ENCODE measurements at regions not wholly inside any gene's neighbourhood (a gene's known extent, or its start where the extent isn't known, plus 50 kb on each side); places are given as distances from the start of the nearest gene placed in this dataset.
A peak's percentile ranks its signal among the peaks of the same experiment; 100 is the strongest.
"Not testable (repeated sequence)": the region's sequence is repeated elsewhere in the genome, so short reads cannot be mapped to it uniquely, and the experiment has no call there.

DNA sequence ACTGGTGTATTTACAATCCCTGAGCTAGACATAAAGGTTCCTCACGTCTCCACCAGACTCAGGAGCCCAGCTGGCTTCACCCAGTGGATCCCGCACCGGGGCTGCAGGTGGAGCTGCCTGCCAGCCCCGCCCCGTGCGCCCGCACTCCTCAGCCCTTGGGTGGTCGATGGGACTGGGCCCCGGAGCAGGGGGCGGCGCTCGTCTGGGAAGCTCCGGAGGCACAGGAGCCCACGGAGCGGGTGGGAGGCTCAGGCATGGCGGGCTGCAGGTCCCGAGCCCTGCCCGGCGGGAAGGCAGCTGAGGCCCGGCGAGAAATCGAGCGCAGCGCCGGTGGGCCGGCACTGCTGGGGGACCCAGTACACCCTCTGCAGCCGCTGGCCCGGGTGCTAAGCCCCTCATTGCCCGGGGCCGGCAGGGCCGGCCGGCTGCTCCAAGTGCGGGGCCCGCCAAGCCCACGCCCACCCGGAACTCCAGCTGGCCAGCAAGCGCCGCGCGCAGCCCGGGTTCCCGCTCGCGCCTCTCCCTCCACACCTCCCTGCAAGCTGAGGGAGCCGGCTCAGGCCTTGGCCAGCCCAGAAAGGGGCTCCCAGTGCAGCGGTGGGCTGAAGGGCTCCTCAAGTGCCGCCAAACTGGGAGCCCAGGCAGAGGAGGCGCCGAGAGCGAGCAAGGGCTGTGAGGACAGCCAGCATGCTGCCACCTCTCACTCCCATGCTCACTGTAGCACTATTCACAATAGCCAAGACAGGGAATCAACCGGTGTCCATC, 79.3 kb upstream of the RGPD4 start:
- in situ Hi-C loops (cut with HindIII; ENCODE audit: low pct_unique_long_range_greater_than_20kb, low sequenced_read_pairs); DNase-seq (ENCODE audit: low read depth, low spot score): not testable (repeated sequence)

DNA sequence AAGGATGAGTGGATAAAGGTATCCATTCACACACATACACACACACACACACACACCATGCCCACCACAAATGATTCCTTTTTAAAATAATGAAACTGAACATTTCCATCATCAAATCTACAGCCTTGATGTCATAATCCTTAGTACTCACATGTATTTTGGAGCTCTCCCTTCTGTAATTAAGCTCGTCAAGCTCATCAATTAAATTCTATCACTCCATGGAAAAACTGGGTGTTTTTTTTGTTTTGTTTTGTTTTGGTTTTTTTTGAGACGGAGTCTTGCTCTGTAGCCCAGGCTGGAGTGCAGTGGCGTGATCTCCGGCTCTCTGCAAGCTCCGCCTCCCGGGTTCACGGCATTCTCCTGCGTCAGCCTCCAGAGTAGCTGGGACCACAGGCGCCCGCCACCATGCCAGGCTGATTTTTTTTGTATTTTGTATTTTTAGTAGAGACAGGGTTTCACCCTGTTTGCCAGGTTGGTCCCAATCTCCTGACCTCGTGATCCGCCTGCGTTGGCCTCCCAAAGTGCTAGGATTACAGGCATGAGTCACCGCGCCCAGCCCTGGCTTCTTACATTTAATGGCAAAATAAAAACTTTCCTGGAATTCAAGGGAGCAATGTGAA, 78.6 kb upstream of the RGPD4 start:
- peak; percentile 2 for DNase-seq (ENCODE audit: low read depth, low spot score)
- in situ Hi-C loops (cut with HindIII; ENCODE audit: low pct_unique_long_range_greater_than_20kb, low sequenced_read_pairs), result no loop called here

DNA sequence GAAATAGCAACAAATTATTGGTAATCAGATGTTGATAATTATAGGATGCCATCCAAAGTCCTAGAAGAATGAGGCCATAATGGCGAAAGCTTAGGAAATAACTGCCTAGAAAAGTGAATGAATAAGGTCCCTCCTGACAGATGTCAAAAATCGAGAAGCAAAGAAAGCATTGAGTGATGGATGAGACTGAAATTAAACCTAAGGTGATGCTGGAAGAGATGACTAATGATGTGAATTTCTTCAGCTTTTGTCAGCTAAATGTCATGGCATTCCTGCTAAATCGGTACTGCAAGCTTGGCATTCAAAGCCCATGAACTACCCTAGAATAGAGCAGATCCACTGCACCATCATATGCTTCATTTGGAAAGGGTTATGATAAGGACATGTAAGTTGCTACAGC, 74.8 kb upstream of the RGPD4 start:
- DNase-seq (ENCODE audit: low read depth, low spot score), result no peak
- in situ Hi-C loops (cut with HindIII; ENCODE audit: low pct_unique_long_range_greater_than_20kb, low sequenced_read_pairs), result no loop called here

DNA sequence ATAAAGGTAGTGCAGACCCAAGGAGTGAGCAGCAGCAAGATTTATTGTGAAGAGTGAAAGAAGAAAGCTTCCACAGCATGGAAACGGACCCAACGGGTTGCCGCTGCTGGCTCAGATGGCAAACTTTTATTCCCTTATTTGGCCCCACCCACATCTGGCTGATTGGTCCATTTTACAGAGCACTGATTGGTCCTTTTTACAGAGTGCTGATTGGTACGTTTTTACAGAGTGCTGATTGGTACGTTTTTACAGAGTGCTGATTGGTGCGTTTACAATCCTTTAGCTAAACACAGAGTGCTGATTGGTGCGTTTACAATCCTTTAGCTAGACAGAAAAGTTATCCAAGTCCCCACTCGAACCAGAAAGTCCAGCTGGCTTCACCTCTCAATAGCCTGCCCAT, 72.9 kb upstream of the RGPD4 start:
- in situ Hi-C loops (cut with HindIII; ENCODE audit: low pct_unique_long_range_greater_than_20kb, low sequenced_read_pairs); DNase-seq (ENCODE audit: low read depth, low spot score): not testable (repeated sequence)

DNA sequence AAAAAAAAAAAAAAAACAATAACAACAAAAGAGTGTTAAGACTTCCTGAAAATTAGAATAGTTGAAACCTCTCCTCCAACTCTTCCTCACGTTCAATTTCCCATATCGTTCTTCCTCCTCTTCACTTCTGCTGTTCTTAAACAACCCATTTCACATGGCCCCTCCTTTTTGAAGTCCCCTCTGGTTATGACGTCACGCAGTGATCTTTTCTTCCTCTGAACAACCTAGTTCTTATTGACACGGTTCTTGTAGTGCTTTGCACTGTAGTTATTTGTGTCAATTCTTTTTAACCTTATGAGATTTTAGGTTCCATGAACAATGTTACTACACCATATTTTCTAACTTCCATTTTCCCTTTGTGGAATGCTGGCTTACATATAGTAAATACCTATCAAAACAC, 69.5 kb upstream of the RGPD4 start:
- DNase-seq (ENCODE audit: low read depth, low spot score), result no peak
- in situ Hi-C loops (cut with HindIII; ENCODE audit: low pct_unique_long_range_greater_than_20kb, low sequenced_read_pairs), result no loop called here

DNA sequence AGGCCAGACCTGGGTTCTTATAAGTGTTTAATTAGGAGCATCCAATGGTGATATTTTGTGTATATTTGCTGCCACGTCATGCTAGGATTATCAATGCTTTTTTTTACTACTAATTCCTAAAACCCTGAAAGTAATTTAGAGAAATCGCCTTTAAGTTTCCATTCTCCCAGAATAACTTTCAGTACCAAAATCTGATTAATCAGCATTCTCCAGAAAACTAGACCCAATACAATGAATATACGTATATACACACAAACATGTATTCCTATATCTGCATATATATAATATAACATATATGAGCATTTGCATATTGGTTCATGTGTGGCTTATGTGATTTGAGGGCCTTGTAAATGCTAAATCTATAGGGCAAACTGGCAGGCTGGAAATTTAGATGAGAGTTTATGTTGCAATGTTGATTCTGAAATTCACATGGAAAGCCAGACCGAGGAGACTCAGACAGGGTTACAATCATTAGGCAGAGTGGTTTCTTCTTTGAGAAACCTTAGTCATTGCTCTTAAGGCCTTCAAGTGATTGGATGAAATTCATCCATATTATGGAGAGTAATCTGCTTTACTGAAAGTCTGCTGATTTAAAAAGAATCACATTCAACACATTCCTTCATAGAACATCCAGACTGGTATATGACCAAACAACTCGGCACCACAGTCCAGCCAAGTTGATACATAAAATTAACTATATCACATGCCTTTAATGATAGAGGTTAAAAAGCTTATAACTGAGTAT, 65.9 kb upstream of the RGPD4 start:
- in situ Hi-C loops (cut with HindIII; ENCODE audit: low pct_unique_long_range_greater_than_20kb, low sequenced_read_pairs), result no loop called here
- DNase-seq (ENCODE audit: low read depth, low spot score), result no peak

DNA sequence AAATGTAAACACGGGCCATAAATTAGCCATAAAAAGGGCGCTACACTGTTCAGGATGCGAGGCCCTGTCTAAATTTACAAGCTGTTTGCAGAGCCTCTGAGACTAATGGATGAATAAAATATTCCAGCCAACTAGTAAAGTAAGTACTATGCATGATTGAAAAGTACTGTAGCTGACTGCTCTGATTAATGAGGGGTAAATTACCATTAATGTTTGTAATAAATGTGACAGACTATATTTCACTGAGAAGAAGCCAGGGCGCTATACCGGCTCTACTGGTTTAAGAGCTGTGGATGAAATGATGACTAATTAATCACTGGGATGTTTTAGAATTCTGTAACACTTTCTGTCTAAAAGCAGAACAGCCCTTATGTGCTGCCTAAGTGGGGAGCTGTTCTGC, 54.3 kb upstream of the RGPD4 start:
- no peak for DNase-seq (ENCODE audit: low read depth, low spot score)
- in situ Hi-C loops (cut with HindIII; ENCODE audit: low pct_unique_long_range_greater_than_20kb, low sequenced_read_pairs), result no loop called here

DNA sequence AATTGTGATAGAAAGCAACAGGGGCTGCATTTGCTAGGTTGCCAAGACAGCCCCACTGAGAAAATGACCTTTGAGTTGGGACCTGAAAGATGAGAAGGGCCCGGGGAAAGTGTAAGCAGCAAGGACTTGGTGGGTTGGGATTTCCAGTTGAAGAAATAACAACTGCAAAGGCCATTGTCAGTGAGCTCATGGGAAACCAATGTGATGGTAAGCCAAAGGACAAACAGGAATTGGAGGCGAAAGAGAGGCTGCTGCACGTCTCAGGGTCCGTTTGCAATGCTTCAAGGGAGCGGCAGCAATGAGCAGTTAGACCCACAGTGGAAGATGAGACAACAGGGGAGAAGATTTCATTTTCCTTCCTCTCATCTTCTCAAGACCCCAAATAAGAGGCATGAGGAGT, 51.5 kb upstream of the RGPD4 start:
- in situ Hi-C loops (cut with HindIII; ENCODE audit: low pct_unique_long_range_greater_than_20kb, low sequenced_read_pairs), result no loop called here
- DNase-seq (ENCODE audit: low read depth, low spot score), result no peak

DNA sequence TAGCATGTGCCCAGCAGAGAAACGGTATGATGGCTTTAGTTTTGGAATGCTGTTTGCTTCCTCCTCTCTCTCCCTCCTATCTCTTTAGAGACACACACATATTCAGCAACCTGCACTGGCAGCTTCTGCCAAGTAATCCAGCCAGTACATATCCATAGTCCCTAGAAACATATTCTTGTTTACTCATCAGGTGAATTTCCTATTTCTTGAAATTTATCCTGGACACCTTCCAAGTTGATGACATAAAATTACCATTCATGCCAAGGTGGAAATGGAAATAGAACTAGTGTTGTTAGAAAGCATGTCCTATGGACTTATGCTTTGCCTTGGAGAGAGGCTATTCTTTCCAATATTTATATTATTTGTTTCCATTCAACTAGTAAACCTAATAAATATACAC, 50.9 kb upstream of the RGPD4 start:
- DNase-seq (ENCODE audit: low read depth, low spot score), result no peak
- in situ Hi-C loops (cut with HindIII; ENCODE audit: low pct_unique_long_range_greater_than_20kb, low sequenced_read_pairs), result no loop called here

DNA sequence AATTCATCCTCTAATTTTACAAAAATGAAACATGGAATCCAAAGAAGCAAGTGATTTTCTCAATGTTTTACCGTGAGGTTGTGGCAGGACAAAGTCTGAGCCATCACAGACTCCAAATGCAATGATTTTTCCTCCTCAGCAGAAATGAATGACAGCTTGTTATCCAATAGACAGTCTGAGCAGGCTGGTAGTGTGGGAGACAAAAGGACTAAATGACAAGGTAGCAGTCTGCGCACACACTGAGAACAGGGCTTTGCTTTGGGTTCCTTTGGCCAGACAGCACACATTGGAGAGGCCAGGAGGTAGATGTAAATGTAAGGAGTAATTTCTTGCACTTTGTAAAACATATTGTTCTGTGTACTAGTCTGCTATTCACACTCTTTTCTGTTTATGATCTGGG, 50.3 kb upstream of the RGPD4 start:
- in situ Hi-C loops (cut with HindIII; ENCODE audit: low pct_unique_long_range_greater_than_20kb, low sequenced_read_pairs), result no loop called here

More for the DNA sequence above, 50.3 kb upstream of the RGPD4 start:
- no peak for DNase-seq (ENCODE audit: low read depth, low spot score)
